C4-2B (cell line): ENCODE measurements at regions not wholly inside any gene's neighbourhood (a gene's known extent, or its start where the extent isn't known, plus 50 kb on each side); places are given as distances from the start of the nearest gene placed in this dataset.

Experiments used
- ZFX ChIP-seq: fragments of 450-650 bp; IDR thresholded peaks from 2 replicates; pipeline ENCODE4 v1.6.1; 2017
- TF ChIP-seq, protein P1 (sequence below): fragments of 450-650 bp; conservative IDR thresholded peaks from 2 replicates; pipeline ENCODE4 v1.5.1; 2017; ENCODE audit warnings: mild to moderate bottlenecking

GRCh38 chr3:40751666-40752065, 226.9 kb downstream of the ZNF621 start:
- TF ChIP-seq, protein P1, sequence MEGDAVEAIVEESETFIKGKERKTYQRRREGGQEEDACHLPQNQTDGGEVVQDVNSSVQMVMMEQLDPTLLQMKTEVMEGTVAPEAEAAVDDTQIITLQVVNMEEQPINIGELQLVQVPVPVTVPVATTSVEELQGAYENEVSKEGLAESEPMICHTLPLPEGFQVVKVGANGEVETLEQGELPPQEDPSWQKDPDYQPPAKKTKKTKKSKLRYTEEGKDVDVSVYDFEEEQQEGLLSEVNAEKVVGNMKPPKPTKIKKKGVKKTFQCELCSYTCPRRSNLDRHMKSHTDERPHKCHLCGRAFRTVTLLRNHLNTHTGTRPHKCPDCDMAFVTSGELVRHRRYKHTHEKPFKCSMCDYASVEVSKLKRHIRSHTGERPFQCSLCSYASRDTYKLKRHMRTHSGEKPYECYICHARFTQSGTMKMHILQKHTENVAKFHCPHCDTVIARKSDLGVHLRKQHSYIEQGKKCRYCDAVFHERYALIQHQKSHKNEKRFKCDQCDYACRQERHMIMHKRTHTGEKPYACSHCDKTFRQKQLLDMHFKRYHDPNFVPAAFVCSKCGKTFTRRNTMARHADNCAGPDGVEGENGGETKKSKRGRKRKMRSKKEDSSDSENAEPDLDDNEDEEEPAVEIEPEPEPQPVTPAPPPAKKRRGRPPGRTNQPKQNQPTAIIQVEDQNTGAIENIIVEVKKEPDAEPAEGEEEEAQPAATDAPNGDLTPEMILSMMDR: no peak
- no peak for TF ChIP-seq ZFX
